HCT116 (cell line): ENCODE measurements at regions not wholly inside any gene's neighbourhood (a gene's known extent, or its start where the extent isn't known, plus 50 kb on each side); places are given as distances from the start of the nearest gene placed in this dataset.

Experiments used
- ATAC-seq: fragments of 200-7000 bp; cut with Tn5 transposase; 2 replicates; pipeline ENCODE4 v1.9.1; 2020; ENCODE audit warnings: mild to moderate bottlenecking, moderate library complexity
- BruUV-seq: library from RNA; stranded (reverse); fragments of 400-500 nt; replicated peaks from 2 replicates; lab custom pipeline; 2021; lab: Mats Ljungman, UMichigan
- CTCF ChIA-PET: fragments of 300-600 bp; sonication (Branson Sonifier 250); formaldehyde crosslinking; loops from one replicate; lab custom pipeline; 2021; ENCODE audit warnings: antibody characterized with exemption; lab: Charles Lee
- POLR2A ChIA-PET: fragments of 300-600, 350-600 bp; sonication (Branson Sonifier 250); formaldehyde crosslinking; loops from one replicate; lab custom pipeline; 2021; ENCODE audit warnings: antibody characterized with exemption; lab: Charles Lee
- RAD21 ChIA-PET, 2 experiments: fragments of 300-600 bp; sonication (Branson Sonifier 250); formaldehyde crosslinking; loops; one replicate each; lab custom pipeline; 2023; ENCODE audit warnings: low total read pairs in 2 of 2; ENCODE audit not compliant: uncharacterized antibody in 2 of 2, unreplicated experiment in 2 of 2, low non-redundant PET in 1 of 2; lab: Charles Lee
- DNase-seq: peaks from one replicate; pipeline ENCODE4 v3.0.0-alpha.2; 2010; ENCODE audit warnings: low read depth, low spot score
- H2AFZ ChIP-seq: fragments of 200-600 bp; shearing (Covaris generic), sonication (generic); 2 replicates; pipeline ENCODE4 v1.6.1; 2017; ENCODE audit warnings: low read depth, mixed run types, mixed read lengths, antibody characterized with exemption, low read length; ENCODE audit not compliant: poor library complexity, severe bottlenecking
- H3K27ac ChIP-seq: 2 replicates; pipeline ENCODE4 v1.5.1; 2012; ENCODE audit warnings: low read depth, low read length
- H3K27me3 ChIP-seq: fragments of 200-600 bp; sonication (generic); 2 replicates; pipeline ENCODE4 v1.6.1; 2016; ENCODE audit warnings: mixed run types, low read length, mixed read lengths; ENCODE audit not compliant: insufficient read depth
- H3K36me3 ChIP-seq, 2 experiments: fragments of 200-500 bp in 1 of 2; fragments of 200-600 bp in 1 of 2; sonication (Bioruptor generic) in 1 of 2; sonication (generic) in 1 of 2; 2 replicates each; pipeline versions ENCODE4 v1.5.1 to v1.6.1; 2014 to 2016; ENCODE audit warnings: low read length in 2 of 2, inconsistent platforms in 1 of 2, mixed read lengths in 1 of 2, mixed run types in 1 of 2; ENCODE audit not compliant: insufficient read depth in 2 of 2, control insufficient read depth in 1 of 2
- H3K4me1 ChIP-seq, 2 experiments: fragments of 200-600 bp in 1 of 2; sonication (generic) in 1 of 2; 2 replicates each; pipeline versions ENCODE4 v1.5.1 to v1.6.1; 2012 to 2017; ENCODE audit warnings: low read length in 2 of 2, inconsistent platforms in 1 of 2, mild to moderate bottlenecking in 1 of 2, mixed read lengths in 1 of 2, mixed run types in 1 of 2, moderate library complexity in 1 of 2; ENCODE audit not compliant: insufficient read depth in 2 of 2, control insufficient read depth in 1 of 2
- H3K4me2 ChIP-seq: fragments of 200-600 bp; sonication (generic); 2 replicates; pipeline ENCODE4 v1.6.1; 2017; ENCODE audit warnings: mixed run types, low read length, mixed read lengths
- H3K4me3 ChIP-seq, 2 experiments: fragments of 200-600 bp in 1 of 2; sonication (generic) in 1 of 2; replicated peaks in 1 of 2; 2 replicates each; pipeline ENCODE4 v1.5.1; 2011 to 2016; ENCODE audit warnings: low read length in 2 of 2, control low read depth in 1 of 2, low read depth in 1 of 2, mild to moderate bottlenecking in 1 of 2, mixed read lengths in 1 of 2, mixed run types in 1 of 2
- H3K79me2 ChIP-seq: fragments of 200-600 bp; sonication (generic); 2 replicates; pipeline ENCODE4 v1.6.1; 2017; ENCODE audit warnings: mild to moderate bottlenecking, mixed run types, low read length, moderate library complexity, mixed read lengths; ENCODE audit not compliant: insufficient read depth
- H3K9ac ChIP-seq: fragments of 200-600 bp; sonication (generic); 2 replicates; pipeline ENCODE4 v1.6.1; 2016; ENCODE audit warnings: low read length, mixed read lengths
- H3K9me2 ChIP-seq: fragments of 200-600 bp; sonication (generic), shearing (Covaris generic); 2 replicates; pipeline ENCODE4 v1.6.1; 2017; ENCODE audit warnings: mixed run types, mild to moderate bottlenecking, moderate library complexity; ENCODE audit not compliant: insufficient read depth
- H3K9me3 ChIP-seq, 2 experiments: fragments of 200-500 bp in 1 of 2; fragments of 200-600 bp in 1 of 2; sonication (Bioruptor generic) in 1 of 2; sonication (generic) in 1 of 2; 2 replicates each; pipeline ENCODE4 v1.6.1; 2014 to 2017; ENCODE audit warnings: low read length in 2 of 2, mixed read lengths in 2 of 2, inconsistent platforms in 1 of 2, low read depth in 1 of 2, mild to moderate bottlenecking in 1 of 2, mixed run types in 1 of 2, moderate library complexity in 1 of 2; ENCODE audit not compliant: control insufficient read depth in 1 of 2, insufficient read depth in 1 of 2
- H4K20me1 ChIP-seq: fragments of 200-600 bp; sonication (generic), shearing (Covaris generic); 2 replicates; pipeline ENCODE4 v1.6.1; 2017; ENCODE audit warnings: mixed run types, mild to moderate bottlenecking, moderate library complexity; ENCODE audit not compliant: insufficient read depth
- ATF3 ChIP-seq: IDR thresholded peaks from 2 replicates; pipeline ENCODE4 v1.6.1; 2012
- ELF1 ChIP-seq: IDR thresholded peaks from 2 replicates; pipeline ENCODE4 v1.6.1; 2012; ENCODE audit warnings: low read depth, borderline replicate concordance
- EZH2phosphoT487 ChIP-seq: fragments of 200-600 bp; IDR thresholded peaks from 2 replicates; pipeline ENCODE4 v1.6.1; 2018; ENCODE audit warnings: antibody characterized with exemption, borderline replicate concordance
- POLR2A ChIP-seq: IDR thresholded peaks from 2 replicates; pipeline ENCODE4 v1.7.0; 2011; ENCODE audit warnings: borderline replicate concordance; ENCODE audit not compliant: insufficient read depth, insufficient read length; ENCODE audit errors: extremely low read depth
- POLR2AphosphoS5 ChIP-seq: IDR thresholded peaks from 2 replicates; pipeline ENCODE4 v1.6.1; 2011; ENCODE audit warnings: mild to moderate bottlenecking, low read depth, low read length, moderate library complexity
- RAD21 ChIP-seq: IDR thresholded peaks from 2 replicates; pipeline ENCODE4 v1.6.1; 2012; ENCODE audit warnings: low read depth, mild to moderate bottlenecking
- SIN3A ChIP-seq: IDR thresholded peaks from 2 replicates; pipeline ENCODE4 v1.6.1; 2012; ENCODE audit warnings: low read depth
- SP1 ChIP-seq: IDR thresholded peaks from 2 replicates; pipeline ENCODE4 v1.6.1; 2012; ENCODE audit warnings: low read depth
- TCF7L2 ChIP-seq: IDR thresholded peaks from 2 replicates; pipeline ENCODE4 v1.7.0; 2011; ENCODE audit warnings: borderline replicate concordance, inconsistent platforms; ENCODE audit not compliant: insufficient read depth, insufficient read length; ENCODE audit errors: extremely low read depth
- ZNF274 ChIP-seq: fragments of 200-500 bp; sonication (Bioruptor generic); IDR thresholded peaks from 2 replicates; pipeline ENCODE4 v1.6.1; 2014; ENCODE audit warnings: mild to moderate bottlenecking, low read depth, low read length, inconsistent platforms
- intact Hi-C: fragments of 100-400 bp; cut with micrococcal nuclease; formaldehyde crosslinking; loops from 2 replicates; pipeline ENCODE4 v1.10.0; 2022
- TF ChIP-seq, protein P1 (sequence below), 3 experiments: fragments of 200-600 bp in 1 of 3; sonication (generic) in 1 of 3; IDR thresholded peaks in 2 of 3; conservative IDR thresholded peaks in 1 of 3; 2 replicates each; pipeline ENCODE4 v1.5.1; 2012 to 2017; ENCODE audit warnings: low read depth in 2 of 3, low read length in 2 of 3, antibody characterized with exemption in 1 of 3, borderline replicate concordance in 1 of 3, control low read depth in 1 of 3, mild to moderate bottlenecking in 1 of 3, mixed read lengths in 1 of 3, mixed run types in 1 of 3, moderate library complexity in 1 of 3; ENCODE audit not compliant: insufficient read depth in 1 of 3

DNA sequence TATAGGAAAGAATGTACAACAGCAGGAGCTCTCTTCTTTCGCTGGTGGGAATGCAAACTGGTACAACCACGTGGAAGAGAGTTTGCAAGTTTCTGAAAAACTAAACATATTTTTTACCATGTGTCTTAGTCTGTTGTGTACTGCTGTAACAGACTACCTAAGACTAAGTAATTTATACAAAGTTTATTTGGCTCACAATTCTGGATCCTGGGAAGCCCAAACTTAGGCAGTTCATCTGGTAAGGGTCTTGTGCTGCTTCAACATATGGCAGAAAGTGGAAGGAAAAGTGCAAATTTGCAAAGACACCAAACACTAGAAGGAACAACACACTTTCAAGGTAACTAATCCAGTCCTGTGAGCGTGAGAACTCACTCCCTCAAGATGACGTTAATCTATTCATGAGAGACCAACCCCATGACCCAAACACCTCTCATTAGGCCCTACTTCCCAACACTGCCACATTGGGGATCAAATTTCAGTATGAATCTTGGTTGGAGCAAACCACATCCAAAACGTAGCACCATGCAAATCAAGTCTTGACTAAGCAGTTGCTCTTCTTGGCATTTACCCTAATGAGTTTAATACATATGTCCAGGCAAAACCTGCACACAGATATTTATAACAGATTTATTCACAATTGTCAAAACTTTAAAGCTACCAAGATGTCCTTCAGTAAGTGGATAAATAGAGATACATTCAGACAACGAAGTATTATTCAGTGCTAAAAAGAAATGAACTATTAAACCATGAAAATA lies 481.9 kb upstream of the FOXG1 start:
- H3K4me3 ChIP-seq, result no peak overlapping the region
- no peaks in the 10 kb centered on the region for H3K9me2 ChIP-seq
- intact Hi-C loops, result no loop called here
- H3K36me3 ChIP-seq, result no peaks in the 10 kb centered on the region
- H3K9ac ChIP-seq, result no peak overlapping the region
- ChIA-PET POLR2A (no interaction called here), CTCF (no interaction called here), RAD21 (no interaction called here)
- DNase-seq (no peak), ATAC-seq (no peak)
- no peaks in the 10 kb centered on the region for H3K27me3 ChIP-seq
- no peaks in the 10 kb centered on the region for H3K79me2 ChIP-seq
- H3K27ac ChIP-seq, result no peak overlapping the region
- no TSS peak for BruUV-seq
- H2AFZ ChIP-seq, result no peak overlapping the region
- no peaks in the 10 kb centered on the region for H4K20me1 ChIP-seq
- TF ChIP-seq POLR2AphosphoS5 (no peak), POLR2A (no peak), EZH2phosphoT487 (no peak), SIN3A (no peak), ZNF274 (no peak), ELF1 (no peak), SP1 (no peak), TCF7L2 (no peak), RAD21 (no peak), ATF3 (no peak)
- TF ChIP-seq, protein P1, sequence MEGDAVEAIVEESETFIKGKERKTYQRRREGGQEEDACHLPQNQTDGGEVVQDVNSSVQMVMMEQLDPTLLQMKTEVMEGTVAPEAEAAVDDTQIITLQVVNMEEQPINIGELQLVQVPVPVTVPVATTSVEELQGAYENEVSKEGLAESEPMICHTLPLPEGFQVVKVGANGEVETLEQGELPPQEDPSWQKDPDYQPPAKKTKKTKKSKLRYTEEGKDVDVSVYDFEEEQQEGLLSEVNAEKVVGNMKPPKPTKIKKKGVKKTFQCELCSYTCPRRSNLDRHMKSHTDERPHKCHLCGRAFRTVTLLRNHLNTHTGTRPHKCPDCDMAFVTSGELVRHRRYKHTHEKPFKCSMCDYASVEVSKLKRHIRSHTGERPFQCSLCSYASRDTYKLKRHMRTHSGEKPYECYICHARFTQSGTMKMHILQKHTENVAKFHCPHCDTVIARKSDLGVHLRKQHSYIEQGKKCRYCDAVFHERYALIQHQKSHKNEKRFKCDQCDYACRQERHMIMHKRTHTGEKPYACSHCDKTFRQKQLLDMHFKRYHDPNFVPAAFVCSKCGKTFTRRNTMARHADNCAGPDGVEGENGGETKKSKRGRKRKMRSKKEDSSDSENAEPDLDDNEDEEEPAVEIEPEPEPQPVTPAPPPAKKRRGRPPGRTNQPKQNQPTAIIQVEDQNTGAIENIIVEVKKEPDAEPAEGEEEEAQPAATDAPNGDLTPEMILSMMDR (IDR thresholded peaks at IDR 0.05 in 2 of 3, conservative IDR thresholded peaks at IDR 0.05 in 1 of 3; ENCODE audit: borderline replicate concordance in 1 of 3, insufficient read depth in 1 of 3, low read depth in 2 of 3, low read length in 2 of 3), result no peak
- no peak overlapping the region for H3K4me2 ChIP-seq
- peaks cover 0 to 10% of the 10 kb centered on the region in 2 experiments; a peak in 2 of 4 replicates for H3K9me3 ChIP-seq
- no peaks in the 10 kb centered on the region for H3K4me1 ChIP-seq
